ENCODE measurements at regions not wholly inside any gene's neighbourhood (a gene's known extent, or its start where the extent isn't known, plus 50 kb on each side); places are given as distances from the start of the nearest gene placed in this dataset.

DNA sequence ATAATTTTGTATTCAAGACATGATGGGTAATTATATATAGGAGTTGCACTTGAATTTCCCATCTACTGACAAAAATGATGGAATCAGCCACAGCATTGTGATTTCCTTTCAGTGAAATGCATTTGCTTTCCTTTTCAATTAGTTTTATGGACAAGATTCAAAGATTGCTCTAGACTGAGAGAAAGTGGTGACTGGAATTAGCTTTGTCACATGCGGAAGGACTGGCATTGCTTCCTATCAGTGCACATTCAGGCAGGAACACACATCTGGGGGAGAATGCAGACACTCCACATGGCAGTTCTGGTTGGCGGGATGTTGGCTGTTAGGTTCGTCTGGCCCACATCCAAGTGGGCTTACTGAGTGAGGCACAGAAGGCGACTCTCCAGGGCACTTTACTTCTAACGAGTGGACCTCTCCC is 399.3 kb upstream of the RGMA start (continued):
- TF ChIP-seq, protein P1, sequence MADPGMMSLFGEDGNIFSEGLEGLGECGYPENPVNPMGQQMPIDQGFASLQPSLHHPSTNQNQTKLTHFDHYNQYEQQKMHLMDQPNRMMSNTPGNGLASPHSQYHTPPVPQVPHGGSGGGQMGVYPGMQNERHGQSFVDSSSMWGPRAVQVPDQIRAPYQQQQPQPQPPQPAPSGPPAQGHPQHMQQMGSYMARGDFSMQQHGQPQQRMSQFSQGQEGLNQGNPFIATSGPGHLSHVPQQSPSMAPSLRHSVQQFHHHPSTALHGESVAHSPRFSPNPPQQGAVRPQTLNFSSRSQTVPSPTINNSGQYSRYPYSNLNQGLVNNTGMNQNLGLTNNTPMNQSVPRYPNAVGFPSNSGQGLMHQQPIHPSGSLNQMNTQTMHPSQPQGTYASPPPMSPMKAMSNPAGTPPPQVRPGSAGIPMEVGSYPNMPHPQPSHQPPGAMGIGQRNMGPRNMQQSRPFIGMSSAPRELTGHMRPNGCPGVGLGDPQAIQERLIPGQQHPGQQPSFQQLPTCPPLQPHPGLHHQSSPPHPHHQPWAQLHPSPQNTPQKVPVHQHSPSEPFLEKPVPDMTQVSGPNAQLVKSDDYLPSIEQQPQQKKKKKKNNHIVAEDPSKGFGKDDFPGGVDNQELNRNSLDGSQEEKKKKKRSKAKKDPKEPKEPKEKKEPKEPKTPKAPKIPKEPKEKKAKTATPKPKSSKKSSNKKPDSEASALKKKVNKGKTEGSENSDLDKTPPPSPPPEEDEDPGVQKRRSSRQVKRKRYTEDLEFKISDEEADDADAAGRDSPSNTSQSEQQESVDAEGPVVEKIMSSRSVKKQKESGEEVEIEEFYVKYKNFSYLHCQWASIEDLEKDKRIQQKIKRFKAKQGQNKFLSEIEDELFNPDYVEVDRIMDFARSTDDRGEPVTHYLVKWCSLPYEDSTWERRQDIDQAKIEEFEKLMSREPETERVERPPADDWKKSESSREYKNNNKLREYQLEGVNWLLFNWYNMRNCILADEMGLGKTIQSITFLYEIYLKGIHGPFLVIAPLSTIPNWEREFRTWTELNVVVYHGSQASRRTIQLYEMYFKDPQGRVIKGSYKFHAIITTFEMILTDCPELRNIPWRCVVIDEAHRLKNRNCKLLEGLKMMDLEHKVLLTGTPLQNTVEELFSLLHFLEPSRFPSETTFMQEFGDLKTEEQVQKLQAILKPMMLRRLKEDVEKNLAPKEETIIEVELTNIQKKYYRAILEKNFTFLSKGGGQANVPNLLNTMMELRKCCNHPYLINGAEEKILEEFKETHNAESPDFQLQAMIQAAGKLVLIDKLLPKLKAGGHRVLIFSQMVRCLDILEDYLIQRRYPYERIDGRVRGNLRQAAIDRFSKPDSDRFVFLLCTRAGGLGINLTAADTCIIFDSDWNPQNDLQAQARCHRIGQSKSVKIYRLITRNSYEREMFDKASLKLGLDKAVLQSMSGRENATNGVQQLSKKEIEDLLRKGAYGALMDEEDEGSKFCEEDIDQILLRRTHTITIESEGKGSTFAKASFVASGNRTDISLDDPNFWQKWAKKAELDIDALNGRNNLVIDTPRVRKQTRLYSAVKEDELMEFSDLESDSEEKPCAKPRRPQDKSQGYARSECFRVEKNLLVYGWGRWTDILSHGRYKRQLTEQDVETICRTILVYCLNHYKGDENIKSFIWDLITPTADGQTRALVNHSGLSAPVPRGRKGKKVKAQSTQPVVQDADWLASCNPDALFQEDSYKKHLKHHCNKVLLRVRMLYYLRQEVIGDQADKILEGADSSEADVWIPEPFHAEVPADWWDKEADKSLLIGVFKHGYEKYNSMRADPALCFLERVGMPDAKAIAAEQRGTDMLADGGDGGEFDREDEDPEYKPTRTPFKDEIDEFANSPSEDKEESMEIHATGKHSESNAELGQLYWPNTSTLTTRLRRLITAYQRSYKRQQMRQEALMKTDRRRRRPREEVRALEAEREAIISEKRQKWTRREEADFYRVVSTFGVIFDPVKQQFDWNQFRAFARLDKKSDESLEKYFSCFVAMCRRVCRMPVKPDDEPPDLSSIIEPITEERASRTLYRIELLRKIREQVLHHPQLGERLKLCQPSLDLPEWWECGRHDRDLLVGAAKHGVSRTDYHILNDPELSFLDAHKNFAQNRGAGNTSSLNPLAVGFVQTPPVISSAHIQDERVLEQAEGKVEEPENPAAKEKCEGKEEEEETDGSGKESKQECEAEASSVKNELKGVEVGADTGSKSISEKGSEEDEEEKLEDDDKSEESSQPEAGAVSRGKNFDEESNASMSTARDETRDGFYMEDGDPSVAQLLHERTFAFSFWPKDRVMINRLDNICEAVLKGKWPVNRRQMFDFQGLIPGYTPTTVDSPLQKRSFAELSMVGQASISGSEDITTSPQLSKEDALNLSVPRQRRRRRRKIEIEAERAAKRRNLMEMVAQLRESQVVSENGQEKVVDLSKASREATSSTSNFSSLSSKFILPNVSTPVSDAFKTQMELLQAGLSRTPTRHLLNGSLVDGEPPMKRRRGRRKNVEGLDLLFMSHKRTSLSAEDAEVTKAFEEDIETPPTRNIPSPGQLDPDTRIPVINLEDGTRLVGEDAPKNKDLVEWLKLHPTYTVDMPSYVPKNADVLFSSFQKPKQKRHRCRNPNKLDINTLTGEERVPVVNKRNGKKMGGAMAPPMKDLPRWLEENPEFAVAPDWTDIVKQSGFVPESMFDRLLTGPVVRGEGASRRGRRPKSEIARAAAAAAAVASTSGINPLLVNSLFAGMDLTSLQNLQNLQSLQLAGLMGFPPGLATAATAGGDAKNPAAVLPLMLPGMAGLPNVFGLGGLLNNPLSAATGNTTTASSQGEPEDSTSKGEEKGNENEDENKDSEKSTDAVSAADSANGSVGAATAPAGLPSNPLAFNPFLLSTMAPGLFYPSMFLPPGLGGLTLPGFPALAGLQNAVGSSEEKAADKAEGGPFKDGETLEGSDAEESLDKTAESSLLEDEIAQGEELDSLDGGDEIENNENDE (IDR thresholded peaks at IDR 0.05; ENCODE audit: insufficient replicate concordance, low read length): no peak
- TF ChIP-seq SP4 (IDR thresholded peaks at IDR 0.05; ENCODE audit: low read length) (no peak), NRF1 (IDR thresholded peaks at IDR 0.05; ENCODE audit: low read depth, low read length) (no peak), SIRT6 (IDR thresholded peaks at IDR 0.05; ENCODE audit: low read length) (no peak), CHD2 (IDR thresholded peaks at IDR 0.05; ENCODE audit: low read length) (no peak)

Data from H1 (cell line).